ENCODE measurements at regions not wholly inside any gene's neighbourhood (a gene's known extent, or its start where the extent isn't known, plus 50 kb on each side); places are given as distances from the start of the nearest gene placed in this dataset.
A peak's percentile ranks its signal among the peaks of the same experiment; 100 is the strongest.

DNA sequence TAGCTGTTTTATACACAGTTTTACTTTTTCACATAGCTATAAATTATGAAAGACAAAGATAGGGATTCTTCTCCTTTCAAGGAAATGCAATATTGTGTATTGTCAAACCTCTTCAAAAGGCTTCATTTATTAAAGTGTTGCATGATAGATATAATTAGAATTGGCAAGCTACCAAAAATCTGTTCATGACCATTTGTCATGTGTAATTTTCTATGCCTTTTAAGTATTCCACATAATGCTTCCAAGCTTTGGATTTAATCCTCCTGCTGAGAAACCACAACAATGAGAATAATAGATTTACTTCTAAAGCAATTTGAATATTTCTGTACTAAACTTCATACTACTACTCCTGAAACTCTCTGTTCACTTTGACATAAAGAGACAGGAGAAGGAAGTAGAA is 403.2 kb upstream of the CCDC179 start:
- no peak overlapping the region for H3K4me3 ChIP-seq (replicated peaks; ENCODE audit: low read depth, low read length)
- TF ChIP-seq CTCF (IDR thresholded peaks at IDR 0.05; ENCODE audit: low read depth, low read length, missing control alignments), result no peak
- no peak for DNase-seq (ENCODE audit: extremely low read depth, low read depth)

GRCh38 chr11:23272095-23272494 is 411.8 kb upstream of the CCDC179 start:
- DNase-seq (ENCODE audit: extremely low read depth, low read depth), result no peak
- H3K4me3 ChIP-seq (replicated peaks; ENCODE audit: low read depth, low read length), result no peak overlapping the region
- no peak for TF ChIP-seq CTCF (IDR thresholded peaks at IDR 0.05; ENCODE audit: low read depth, low read length, missing control alignments)

DNA sequence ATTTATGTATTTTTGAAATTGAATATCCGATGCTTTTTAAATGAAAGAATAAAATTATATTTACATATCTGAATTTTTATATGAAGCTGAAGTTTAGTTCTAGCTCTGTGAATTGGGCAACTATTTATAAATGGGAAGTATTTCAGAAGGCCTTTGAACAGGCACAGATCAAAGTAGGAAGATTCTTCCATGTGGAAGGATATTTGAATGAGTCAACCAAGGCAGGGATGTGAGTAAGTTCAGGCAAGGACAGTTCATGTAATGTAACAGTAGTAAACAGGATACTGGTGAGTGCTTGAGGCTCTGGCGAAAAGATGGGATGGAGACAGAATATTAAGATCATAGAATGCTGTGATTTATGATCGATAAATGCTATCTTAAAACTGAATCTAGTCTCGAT is 417.8 kb upstream of the CCDC179 start:
- DNase-seq (ENCODE audit: extremely low read depth, low read depth), result peak; percentile 6
- TF ChIP-seq CTCF (IDR thresholded peaks at IDR 0.05; ENCODE audit: low read depth, low read length, missing control alignments), result no peak
- no peak overlapping the region for H3K4me3 ChIP-seq (replicated peaks; ENCODE audit: low read depth, low read length)

GRCh38 chr11:23280088-23280487 is 419.8 kb upstream of the CCDC179 start:
- TF ChIP-seq CTCF (IDR thresholded peaks at IDR 0.05; ENCODE audit: low read depth, low read length, missing control alignments), result no peak
- DNase-seq (ENCODE audit: extremely low read depth, low read depth), result no peak
- no peak overlapping the region for H3K4me3 ChIP-seq (replicated peaks; ENCODE audit: low read depth, low read length)

GRCh38 chr11:23283666-23284065 is 423.4 kb upstream of the CCDC179 start:
- TF ChIP-seq CTCF (IDR thresholded peaks at IDR 0.05; ENCODE audit: low read depth, low read length, missing control alignments), result no peak
- H3K4me3 ChIP-seq (replicated peaks; ENCODE audit: low read depth, low read length), result no peak overlapping the region
- DNase-seq (ENCODE audit: extremely low read depth, low read depth), result no peak

DNA sequence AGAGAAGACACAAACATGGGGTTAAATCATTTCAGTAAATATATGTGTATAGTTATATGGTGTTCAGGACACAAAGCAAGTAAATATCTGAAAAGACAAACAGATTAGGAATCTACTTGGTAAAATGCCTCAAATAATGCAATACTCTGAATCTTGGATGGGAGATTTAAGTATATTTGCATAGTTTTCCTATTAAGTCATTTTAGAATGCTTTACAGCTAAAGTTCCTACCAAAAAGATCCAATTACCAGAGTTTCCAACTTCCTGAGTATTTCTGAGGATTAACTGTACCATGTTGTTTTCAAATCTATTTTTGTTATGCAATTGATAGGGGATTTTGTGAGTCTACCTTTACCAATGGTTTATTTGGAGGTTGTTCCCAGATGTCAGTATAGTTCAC is 424.4 kb upstream of the CCDC179 start:
- DNase-seq (ENCODE audit: extremely low read depth, low read depth), result peak; percentile 7
- H3K4me3 ChIP-seq (replicated peaks; ENCODE audit: low read depth, low read length), result no peak overlapping the region
- no peak for TF ChIP-seq CTCF (IDR thresholded peaks at IDR 0.05; ENCODE audit: low read depth, low read length, missing control alignments)

DNA sequence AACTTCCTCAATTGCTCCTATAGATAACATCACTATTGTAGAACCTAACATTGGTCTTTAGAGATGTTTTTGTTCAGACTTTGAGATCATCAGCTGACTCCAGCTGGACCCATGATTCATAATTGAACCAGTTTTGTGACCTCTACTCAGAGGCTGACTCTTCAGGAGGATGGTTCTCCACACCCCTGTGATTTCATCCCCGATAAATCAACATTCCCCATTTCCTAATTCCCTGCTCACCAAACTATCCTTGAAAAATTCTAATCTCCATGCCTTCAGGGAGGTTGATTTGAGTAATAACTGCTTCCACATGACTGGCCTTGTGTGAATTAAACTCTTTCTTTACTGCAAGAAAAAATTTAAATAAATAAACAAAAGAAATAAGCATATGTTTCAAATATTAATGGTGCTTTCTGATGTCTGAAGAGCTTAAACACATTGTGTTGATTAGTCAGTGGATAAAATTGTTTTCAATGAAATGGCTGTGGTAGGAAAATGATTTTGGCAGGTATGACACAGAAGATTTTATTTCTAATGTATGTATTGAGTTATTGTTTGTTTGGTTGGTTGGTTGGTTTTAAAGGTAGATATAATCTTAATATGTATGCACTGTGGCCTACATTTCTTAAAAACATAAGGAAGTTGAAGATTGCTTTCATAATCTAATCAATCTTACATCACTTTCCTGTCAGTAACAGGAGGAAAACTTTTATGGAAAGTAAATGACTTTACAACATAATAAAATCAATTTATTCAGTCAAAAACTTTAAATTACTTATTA is 427.9 kb upstream of the CCDC179 start:
- no peak overlapping the region for H3K4me3 ChIP-seq (replicated peaks; ENCODE audit: low read depth, low read length)
- TF ChIP-seq CTCF (IDR thresholded peaks at IDR 0.05; ENCODE audit: low read depth, low read length, missing control alignments), result no peak
- peak; percentile 83 for DNase-seq (ENCODE audit: extremely low read depth, low read depth)

Measured in HFF-Myc (cell line).